Gastroesophageal sphincter (tissue), 4 donors: ENCODE measurements at regions not wholly inside any gene's neighbourhood (a gene's known extent, or its start where the extent isn't known, plus 50 kb on each side); places are given as distances from the start of the nearest gene placed in this dataset.

ENCODE experiments used
- ATAC-seq: fragments of 150-250 bp; one replicate; pipeline ENCODE4 v1.9.1; 2016; ENCODE audit warnings: mild to moderate bottlenecking, moderate library complexity
- H3K27ac ChIP-seq, 4 donors: fragments of 200-600 bp; sonication (generic) in 3 of 4; 1 replicate in 3 of 4; 2 replicates in 1 of 4; pipeline ENCODE4 v1.5.1; 2016 to 2019
- H3K27me3 ChIP-seq: fragments of 200-600 bp; sonication (generic); one replicate; pipeline ENCODE4 v1.5.1; 2019
- H3K36me3 ChIP-seq, 2 donors: fragments of 200-600 bp; sonication (generic); one replicate each; pipeline ENCODE4 v1.5.1; 2019; ENCODE audit warnings: control low read depth in 1 of 2
- H3K4me1 ChIP-seq, 3 donors: fragments of 200-600 bp; sonication (generic); 1 replicate in 2 of 3; 2 replicates in 1 of 3; pipeline ENCODE4 v1.5.1; 2016 to 2019; ENCODE audit warnings: control low read depth in 2 of 3
- H3K4me3 ChIP-seq, 2 donors: fragments of 200-600 bp; sonication (generic); one replicate each; pipeline ENCODE4 v1.5.1; 2019; ENCODE audit warnings: mild to moderate bottlenecking in 1 of 2, moderate library complexity in 1 of 2
- H3K9me3 ChIP-seq, 3 donors: fragments of 200-600 bp; sonication (generic); one replicate each; pipeline ENCODE4 v1.5.1; 2017 to 2019; ENCODE audit warnings: control low read depth in 2 of 3
- CTCF ChIP-seq, 4 experiments: fragments of 200-600 bp in 2 of 4; fragments of 450-650 bp in 2 of 4; sonication (generic) in 1 of 4; IDR thresholded peaks; one replicate each; pipeline ENCODE4 v1.5.1; 2017 to 2019; ENCODE audit warnings: antibody characterized with exemption in 4 of 4, mild to moderate bottlenecking in 2 of 4, moderate library complexity in 2 of 4
- EP300 ChIP-seq: sonication (generic); formaldehyde crosslinking; IDR thresholded peaks from one replicate; pipeline ENCODE4 v1.6.1; 2017; ENCODE audit warnings: antibody characterized with exemption, mild to moderate bottlenecking
- POLR2A ChIP-seq, 2 donors: fragments of 450-650 bp; IDR thresholded peaks; one replicate each; pipeline ENCODE4 v1.6.1; 2017; ENCODE audit warnings: antibody characterized with exemption in 2 of 2, mild to moderate bottlenecking in 2 of 2, moderate library complexity in 1 of 2
- POLR2AphosphoS5 ChIP-seq: sonication (generic); formaldehyde crosslinking; IDR thresholded peaks from one replicate; pipeline ENCODE4 v1.6.1; 2017; ENCODE audit warnings: antibody characterized with exemption
- WGBS, 2 donors: methylation state at CpG; one replicate each; pipeline ENCODE4 v1.1.5; 2018; ENCODE audit warnings: low coverage in 1 of 2; 5-methylcytosine and 5-hydroxymethylcytosine counted together

- Histone ChIP-seq H3K27me3 (peaks cover 26% of the 10 kb centered on the region), H3K4me3 (no peak overlapping the region), H3K27ac (no peak overlapping the region), H3K9me3 (peaks cover 0 to 23% (median 0%) of the 10 kb centered on the region in 3 donors), H3K4me1 (no peaks in the 10 kb centered on the region), H3K36me3 (no peaks in the 10 kb centered on the region)
- no peak for ATAC-seq
- no peak for TF ChIP-seq POLR2AphosphoS5
- TF ChIP-seq POLR2A (IDR thresholded peaks at IDR 0.05) = no peak
- TF ChIP-seq CTCF (IDR thresholded peaks at IDR 0.05) = no peak
- TF ChIP-seq EP300 = no peak
- WGBS, 2 donors = 60 to 75% methylated on average over 1 to 9 of the region's 9 CpGs
Measured at GRCh38 chr22:47816863-47817210, 1054.4 kb downstream of the TBC1D22A start.

- TF ChIP-seq POLR2A (IDR thresholded peaks at IDR 0.05) (no peak), EP300 (no peak), POLR2AphosphoS5 (no peak), CTCF (IDR thresholded peaks at IDR 0.05) (no peak)
- WGBS, 2 donors = 78 to 82% methylated on average over 6 to 12 of the region's 16 CpGs
- ATAC-seq = no peak
- Histone ChIP-seq H3K9me3 (peaks cover 0 to 18% (median 0%) of the 10 kb centered on the region in 3 donors), H3K4me1 (no peaks in the 10 kb centered on the region), H3K36me3 (no peaks in the 10 kb centered on the region), H3K4me3 (no peak overlapping the region), H3K27me3 (peaks cover 30% of the 10 kb centered on the region), H3K27ac (no peak overlapping the region)
Measured at GRCh38 chr22:47816121-47816862, 1053.8 kb downstream of the TBC1D22A start.

GRCh38 chr22:47814474-47814873 lies 1052.0 kb downstream of the TBC1D22A start:
- no peak overlapping the region for H3K27ac ChIP-seq
- H3K4me3 ChIP-seq = no peak overlapping the region
- 67 to 83% methylated on average over 1 of the region's 1 CpG for WGBS, 2 donors
- ATAC-seq = no peak
- H3K4me1 ChIP-seq = no peaks in the 10 kb centered on the region
- H3K36me3 ChIP-seq = no peaks in the 10 kb centered on the region
- TF ChIP-seq POLR2A (IDR thresholded peaks at IDR 0.05) (no peak), EP300 (no peak), CTCF (IDR thresholded peaks at IDR 0.05) (no peak), POLR2AphosphoS5 (no peak)
- H3K9me3 ChIP-seq = peaks cover 0 to 17% (median 0%) of the 10 kb centered on the region in 3 donors
- H3K27me3 ChIP-seq = peaks cover 38% of the 10 kb centered on the region

- ATAC-seq = no peak
- H3K4me3 ChIP-seq = no peak overlapping the region
- no peaks in the 10 kb centered on the region for H3K36me3 ChIP-seq
- 92 to 93% methylated on average over 2 to 9 of the region's 16 CpGs for WGBS, 2 donors
- H3K27me3 ChIP-seq = peaks cover 46% of the 10 kb centered on the region
- no peaks in the 10 kb centered on the region for H3K4me1 ChIP-seq
- no peak overlapping the region for H3K27ac ChIP-seq
- TF ChIP-seq POLR2AphosphoS5 = no peak
- TF ChIP-seq EP300 = no peak
- no peak for TF ChIP-seq CTCF (IDR thresholded peaks at IDR 0.05)
- TF ChIP-seq POLR2A (IDR thresholded peaks at IDR 0.05) = no peak
- H3K9me3 ChIP-seq = peaks cover 0 to 23% (median 0%) of the 10 kb centered on the region in 3 donors
Measured at GRCh38 chr22:47813661-47814060, 1051.2 kb downstream of the TBC1D22A start.

- H3K4me1 ChIP-seq = no peaks in the 10 kb centered on the region
- peaks cover 0 to 10% (median 0%) of the 10 kb centered on the region in 3 donors for H3K9me3 ChIP-seq
- H3K4me3 ChIP-seq = no peak overlapping the region
- no peaks in the 10 kb centered on the region for H3K36me3 ChIP-seq
- peaks cover 46% of the 10 kb centered on the region for H3K27me3 ChIP-seq
- ATAC-seq = no peak
- no peak for TF ChIP-seq CTCF (IDR thresholded peaks at IDR 0.05)
- TF ChIP-seq EP300 = no peak
- TF ChIP-seq POLR2AphosphoS5 = no peak
- TF ChIP-seq POLR2A (IDR thresholded peaks at IDR 0.05) = no peak
- 70 to 79% methylated on average over 1 to 4 of the region's 7 CpGs for WGBS, 2 donors
- H3K27ac ChIP-seq = no peak overlapping the region
Measured at GRCh38 chr22:47811971-47812370, 1049.5 kb downstream of the TBC1D22A start.
